Liver (tissue), 8 donors: ENCODE measurements at regions not wholly inside any gene's neighbourhood (a gene's known extent, or its start where the extent isn't known, plus 50 kb on each side); places are given as distances from the start of the nearest gene placed in this dataset.

ENCODE experiments used
- DNase-seq: peaks from one replicate; pipeline ENCODE4 v3.0.0-alpha.2; 2017; ENCODE audit warnings: low spot score
- H3K27ac ChIP-seq, 2 donors: one replicate each; pipeline ENCODE4 v1.7.0; 2013; ENCODE audit warnings: inconsistent platforms in 2 of 2, low read length in 2 of 2, control low read depth in 1 of 2, low read depth in 1 of 2, mild to moderate bottlenecking in 1 of 2
- H3K27me3 ChIP-seq, 4 donors: one replicate each; pipeline versions ENCODE4 v1.6.1 to v1.7.0; 2013; ENCODE audit warnings: low read length in 3 of 4, inconsistent platforms in 1 of 4, mild to moderate bottlenecking in 1 of 4, moderate library complexity in 1 of 4; ENCODE audit not compliant: control insufficient read depth in 4 of 4, insufficient read depth in 4 of 4
- H3K36me3 ChIP-seq, 4 donors: one replicate each; pipeline versions ENCODE4 v1.6.1 to v1.7.0; 2013; ENCODE audit warnings: low read length in 3 of 4, mild to moderate bottlenecking in 3 of 4, low read depth in 1 of 4, moderate library complexity in 1 of 4; ENCODE audit not compliant: control insufficient read depth in 4 of 4, insufficient read depth in 3 of 4
- H3K4me1 ChIP-seq, 4 donors: one replicate each; pipeline versions ENCODE4 v1.6.1 to v1.7.0; 2013; ENCODE audit warnings: low read length in 3 of 4, mild to moderate bottlenecking in 3 of 4, moderate library complexity in 1 of 4; ENCODE audit not compliant: control insufficient read depth in 4 of 4, insufficient read depth in 4 of 4
- H3K4me3 ChIP-seq, 3 donors: one replicate each; pipeline versions ENCODE4 v1.6.1 to v1.7.0; 2013; ENCODE audit warnings: low read length in 3 of 3, control low read depth in 1 of 3, low read depth in 1 of 3, mild to moderate bottlenecking in 1 of 3
- H3K9ac ChIP-seq, 2 donors: one replicate each; pipeline ENCODE4 v1.7.0; 2013; ENCODE audit warnings: low read length in 2 of 2, mild to moderate bottlenecking in 2 of 2, moderate library complexity in 2 of 2, control low read depth in 1 of 2, low read depth in 1 of 2
- H3K9me3 ChIP-seq, 4 donors: one replicate each; pipeline versions ENCODE4 v1.6.1 to v1.7.0; 2013; ENCODE audit warnings: low read length in 3 of 4; ENCODE audit not compliant: control insufficient read depth in 4 of 4
- ATF3 ChIP-seq: IDR thresholded peaks from 2 replicates; pipeline ENCODE4 v1.6.1; 2016; ENCODE audit warnings: antibody characterized with exemption
- CTCF ChIP-seq: fragments of 150-350 bp; IDR thresholded peaks from 2 replicates; pipeline ENCODE4 v1.5.1; 2017; ENCODE audit warnings: improper control_type of control experiment, low read depth, low read length; ENCODE audit not compliant: missing input control
- EGR1 ChIP-seq, 2 donors: IDR thresholded peaks; 2 replicates each; pipeline ENCODE4 v1.6.1; 2016 to 2018; ENCODE audit warnings: antibody characterized with exemption in 2 of 2, low read depth in 2 of 2
- FOXA1 ChIP-seq: IDR thresholded peaks from 2 replicates; pipeline ENCODE4 v1.6.1; 2016; ENCODE audit warnings: antibody characterized with exemption
- FOXA2 ChIP-seq: IDR thresholded peaks from 2 replicates; pipeline ENCODE4 v1.6.1; 2016; ENCODE audit warnings: antibody characterized with exemption
- GABPA ChIP-seq, 2 donors: IDR thresholded peaks in 1 of 2; conservative IDR thresholded peaks in 1 of 2; 2 replicates each; pipeline ENCODE4 v1.6.1; 2016; ENCODE audit warnings: antibody characterized with exemption in 2 of 2, mild to moderate bottlenecking in 1 of 2, moderate library complexity in 1 of 2
- HNF4A ChIP-seq, 2 donors: conservative IDR thresholded peaks; 2 replicates each; pipeline ENCODE4 v1.6.1; 2016; ENCODE audit warnings: antibody characterized with exemption in 2 of 2, mild to moderate bottlenecking in 2 of 2
- HNF4G ChIP-seq: IDR thresholded peaks from 2 replicates; pipeline ENCODE4 v1.6.1; 2016; ENCODE audit warnings: antibody characterized with exemption
- JUND ChIP-seq, 2 donors: IDR thresholded peaks; 2 replicates each; pipeline ENCODE4 v1.6.1; 2016; ENCODE audit warnings: antibody characterized with exemption in 2 of 2
- MAX ChIP-seq: IDR thresholded peaks from 2 replicates; pipeline ENCODE4 v1.6.1; 2016; ENCODE audit warnings: antibody characterized with exemption
- NR2F2 ChIP-seq: IDR thresholded peaks from 2 replicates; pipeline ENCODE4 v1.6.1; 2016; ENCODE audit warnings: antibody characterized with exemption
- RAD21 ChIP-seq, 2 donors: IDR thresholded peaks; 2 replicates each; pipeline ENCODE4 v1.6.1; 2016; ENCODE audit warnings: antibody characterized with exemption in 2 of 2, mild to moderate bottlenecking in 2 of 2
- REST ChIP-seq: IDR thresholded peaks from 2 replicates; pipeline ENCODE4 v1.6.1; 2016; ENCODE audit warnings: antibody characterized with exemption, mild to moderate bottlenecking
- RXRA ChIP-seq, 2 donors: IDR thresholded peaks; 2 replicates each; pipeline ENCODE4 v1.6.1; 2017 to 2018; ENCODE audit warnings: antibody characterized with exemption in 2 of 2, mild to moderate bottlenecking in 1 of 2
- SP1 ChIP-seq: IDR thresholded peaks from 2 replicates; pipeline ENCODE4 v1.6.1; 2018; ENCODE audit warnings: antibody characterized with exemption, mild to moderate bottlenecking
- TAF1 ChIP-seq: conservative IDR thresholded peaks from 2 replicates; pipeline ENCODE4 v1.6.1; 2016; ENCODE audit warnings: antibody characterized with exemption, mild to moderate bottlenecking
- YY1 ChIP-seq: IDR thresholded peaks from 2 replicates; pipeline ENCODE4 v1.6.1; 2016; ENCODE audit warnings: antibody characterized with exemption, mild to moderate bottlenecking
- ZBTB33 ChIP-seq: IDR thresholded peaks from 2 replicates; pipeline ENCODE4 v1.6.1; 2016; ENCODE audit warnings: antibody characterized with exemption
- WGBS: extraction: QIAGEN DNeasy Blood & Tissue Kit; methylation state at CpG from one replicate; pipeline ENCODE4 v1.1.7; 2013; 5-methylcytosine and 5-hydroxymethylcytosine counted together
- donor health status: healthy.
- donor health status: healthy.
- donor health status: healthy.
- donor health status: healthy.
- donor health status: healthy.

- DNase-seq = no peak
- H3K27me3 ChIP-seq = peaks cover 0 to 8% (median 0%) of the 10 kb centered on the region in 4 donors
- 84% methylated on average over 7 of the region's 7 CpGs for WGBS
- no peak for TF ChIP-seq ATF3
- TF ChIP-seq FOXA1 = no peak
- no peak for TF ChIP-seq TAF1
- TF ChIP-seq SP1 = no peak
- TF ChIP-seq FOXA2 = no peak
- no peak for TF ChIP-seq REST
- no peak for TF ChIP-seq NR2F2
- TF ChIP-seq MAX = no peak
- TF ChIP-seq HNF4G = no peak
- no peak for TF ChIP-seq JUND (IDR thresholded peaks at IDR 0.05)
- TF ChIP-seq GABPA (IDR thresholded peaks at IDR 0.05 in 1 of 2, conservative IDR thresholded peaks at IDR 0.05 in 1 of 2) = no peak
- TF ChIP-seq ZBTB33 = no peak
- TF ChIP-seq YY1 = no peak
- TF ChIP-seq RXRA (IDR thresholded peaks at IDR 0.05) = no peak
- TF ChIP-seq EGR1 (IDR thresholded peaks at IDR 0.05; ENCODE audit: low read depth in 2 of 2) = no peak
- no peak for TF ChIP-seq RAD21 (IDR thresholded peaks at IDR 0.05)
- TF ChIP-seq CTCF = no peak
- no peak for TF ChIP-seq HNF4A (conservative IDR thresholded peaks at IDR 0.05)
- no peaks in the 10 kb centered on the region for H3K36me3 ChIP-seq
- no peak overlapping the region for H3K4me3 ChIP-seq
- H3K27ac ChIP-seq = no peak overlapping the region
- no peak overlapping the region for H3K9ac ChIP-seq
- H3K4me1 ChIP-seq = no peaks in the 10 kb centered on the region
- no peaks in the 10 kb centered on the region for H3K9me3 ChIP-seq
Measured at GRCh38 chr10:130987401-130987800, 324.1 kb downstream of the TCERG1L start.
